Stomach (tissue), 8 donors: ENCODE measurements at regions not wholly inside any gene's neighbourhood (a gene's known extent, or its start where the extent isn't known, plus 50 kb on each side); places are given as distances from the start of the nearest gene placed in this dataset.

Experiments used
- DNase-seq, 2 donors: peaks; one replicate each; pipeline versions ENCODE4 v3.0.0 to v3.0.0-alpha.2; 2013 to 2019
- H3K27ac ChIP-seq, 5 donors: fragments of 200-600 bp in 4 of 5; sonication (generic) in 4 of 5; one replicate each; pipeline ENCODE4 v1.5.1; 2013 to 2019; ENCODE audit warnings: mild to moderate bottlenecking in 1 of 5, moderate library complexity in 1 of 5
- H3K27me3 ChIP-seq, 3 donors: fragments of 200-600 bp; sonication (generic); one replicate each; pipeline ENCODE4 v1.5.1; 2017 to 2019; ENCODE audit warnings: mixed run types in 1 of 3
- H3K36me3 ChIP-seq, 4 donors: fragments of 200-600 bp; sonication (generic); 1 replicate in 3 of 4; 2 replicates in 1 of 4; pipeline ENCODE4 v1.5.1; 2016 to 2019
- H3K4me1 ChIP-seq, 4 donors: fragments of 200-600 bp; sonication (generic); one replicate each; pipeline ENCODE4 v1.5.1; 2016 to 2019
- H3K4me3 ChIP-seq, 4 donors: fragments of 200-600 bp; sonication (generic) in 3 of 4; one replicate each; pipeline ENCODE4 v1.5.1; 2016 to 2019; ENCODE audit warnings: mild to moderate bottlenecking in 1 of 4
- H3K9me3 ChIP-seq, 4 donors: fragments of 200-600 bp; sonication (generic); one replicate each; pipeline ENCODE4 v1.5.1; 2016 to 2019
- EP300 ChIP-seq: sonication (generic); formaldehyde crosslinking; IDR thresholded peaks from one replicate; pipeline ENCODE4 v1.6.1; 2017; ENCODE audit warnings: antibody characterized with exemption
- POLR2A ChIP-seq, 4 donors: fragments of 450-650 bp; IDR thresholded peaks; one replicate each; pipeline ENCODE4 v1.6.1; 2016; ENCODE audit warnings: antibody characterized with exemption in 4 of 4, control low read depth in 2 of 4, mild to moderate bottlenecking in 1 of 4, moderate library complexity in 1 of 4
- POLR2AphosphoS5 ChIP-seq, 3 donors: sonication (generic); formaldehyde crosslinking; IDR thresholded peaks; one replicate each; pipeline ENCODE4 v1.6.1; 2016; ENCODE audit warnings: antibody characterized with exemption in 3 of 3
- WGBS, 5 donors: extraction: QIAGEN DNeasy Blood & Tissue Kit in 3 of 5; methylation state at CpG; one replicate each; pipeline versions ENCODE4 v1.1.5 to v1.1.7; 2013 to 2018; 5-methylcytosine and 5-hydroxymethylcytosine counted together
- intact Hi-C: fragments of 100-400 bp; cut with DNase I; formaldehyde crosslinking; loops from one replicate; pipeline ENCODE4 v1.15.1; 2023; ENCODE audit warnings: low total_unique reads
- TF ChIP-seq, protein P1 (sequence below), 7 experiments: fragments of 450-650 bp in 4 of 7; fragments of 200-600 bp in 3 of 7; sonication (generic) in 3 of 7; IDR thresholded peaks; one replicate each; pipeline ENCODE4 v1.5.1; 2016 to 2019; ENCODE audit warnings: antibody characterized with exemption in 7 of 7, control low read depth in 2 of 7, mild to moderate bottlenecking in 1 of 7
- donor health status: healthy with polysubstance abuse.
- donor health status: Bipolar disorder and iron deficiency.
- donor health status: healthy.

GRCh38 chr3:148344521-148344920 lies 353.2 kb upstream of the AGTR1 start:
- Histone ChIP-seq H3K27me3 (no peaks in the 10 kb centered on the region), H3K9me3 (peaks cover 0 to 7% (median 5%) of the 10 kb centered on the region in 4 donors), H3K4me1 (no peaks in the 10 kb centered on the region), H3K27ac (no peak overlapping the region), H3K36me3 (no peaks in the 10 kb centered on the region), H3K4me3 (no peak overlapping the region)
- no peak for DNase-seq
- TF ChIP-seq, protein P1, sequence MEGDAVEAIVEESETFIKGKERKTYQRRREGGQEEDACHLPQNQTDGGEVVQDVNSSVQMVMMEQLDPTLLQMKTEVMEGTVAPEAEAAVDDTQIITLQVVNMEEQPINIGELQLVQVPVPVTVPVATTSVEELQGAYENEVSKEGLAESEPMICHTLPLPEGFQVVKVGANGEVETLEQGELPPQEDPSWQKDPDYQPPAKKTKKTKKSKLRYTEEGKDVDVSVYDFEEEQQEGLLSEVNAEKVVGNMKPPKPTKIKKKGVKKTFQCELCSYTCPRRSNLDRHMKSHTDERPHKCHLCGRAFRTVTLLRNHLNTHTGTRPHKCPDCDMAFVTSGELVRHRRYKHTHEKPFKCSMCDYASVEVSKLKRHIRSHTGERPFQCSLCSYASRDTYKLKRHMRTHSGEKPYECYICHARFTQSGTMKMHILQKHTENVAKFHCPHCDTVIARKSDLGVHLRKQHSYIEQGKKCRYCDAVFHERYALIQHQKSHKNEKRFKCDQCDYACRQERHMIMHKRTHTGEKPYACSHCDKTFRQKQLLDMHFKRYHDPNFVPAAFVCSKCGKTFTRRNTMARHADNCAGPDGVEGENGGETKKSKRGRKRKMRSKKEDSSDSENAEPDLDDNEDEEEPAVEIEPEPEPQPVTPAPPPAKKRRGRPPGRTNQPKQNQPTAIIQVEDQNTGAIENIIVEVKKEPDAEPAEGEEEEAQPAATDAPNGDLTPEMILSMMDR (IDR thresholded peaks at IDR 0.05) = no peak
- TF ChIP-seq POLR2AphosphoS5 (IDR thresholded peaks at IDR 0.05) (no peak), EP300 (no peak), POLR2A (IDR thresholded peaks at IDR 0.05) (no peak)
- intact Hi-C loops = no loop called here
- WGBS, 5 donors = 57 to 83% (median 74%) methylated on average over 1 of the region's 1 CpG

DNA sequence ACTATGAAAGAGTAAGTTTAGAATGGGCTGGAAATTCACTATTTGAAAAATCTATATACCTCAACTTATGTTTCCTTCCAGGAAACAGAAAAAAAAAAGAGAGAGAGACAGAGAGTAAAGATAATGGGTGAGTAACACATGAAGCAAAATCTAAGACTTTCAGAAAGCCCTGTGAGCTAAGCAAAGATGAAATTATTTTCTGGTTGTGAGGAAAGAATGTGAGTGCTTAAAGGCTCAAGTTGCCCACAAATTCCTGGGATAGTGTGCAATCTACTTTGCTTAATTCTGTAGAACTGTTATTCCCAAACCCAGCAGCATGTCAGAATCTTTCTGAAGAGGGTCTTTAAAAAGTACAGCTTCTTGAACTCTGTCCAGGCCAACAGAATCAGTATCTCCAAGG lies 337.7 kb upstream of the AGTR1 start:
- Histone ChIP-seq H3K36me3 (no peaks in the 10 kb centered on the region), H3K27ac (no peak overlapping the region), H3K4me1 (no peaks in the 10 kb centered on the region), H3K4me3 (no peak overlapping the region), H3K9me3 (peaks cover 0 to 7% (median 0%) of the 10 kb centered on the region in 4 donors), H3K27me3 (no peaks in the 10 kb centered on the region)
- DNase-seq = no peak
- intact Hi-C loops = no loop called here
- TF ChIP-seq, protein P1 (IDR thresholded peaks at IDR 0.05) = no peak
- TF ChIP-seq POLR2A (IDR thresholded peaks at IDR 0.05) (no peak), POLR2AphosphoS5 (IDR thresholded peaks at IDR 0.05) (no peak), EP300 (no peak)

GRCh38 chr3:148366743-148367410 lies 330.8 kb upstream of the AGTR1 start:
- intact Hi-C loops = no loop called here
- no peaks in the 10 kb centered on the region for H3K4me1 ChIP-seq
- H3K36me3 ChIP-seq = no peaks in the 10 kb centered on the region
- TF ChIP-seq POLR2A (IDR thresholded peaks at IDR 0.05) (no peak), POLR2AphosphoS5 (IDR thresholded peaks at IDR 0.05) (no peak), EP300 (no peak)
- TF ChIP-seq, protein P1 (IDR thresholded peaks at IDR 0.05) = no peak
- DNase-seq = peak in 1 of 2 donors; percentile 20
- H3K9me3 ChIP-seq = peaks cover 0 to 7% (median 0%) of the 10 kb centered on the region in 4 donors
- no peak overlapping the region for H3K4me3 ChIP-seq
- no peaks in the 10 kb centered on the region for H3K27me3 ChIP-seq
- 70 to 79% (median 75%) methylated on average over 7 of the region's 7 CpGs for WGBS, 5 donors
- no peak overlapping the region for H3K27ac ChIP-seq

- no peak overlapping the region for H3K27ac ChIP-seq
- WGBS, 5 donors = 54 to 68% (median 59%) methylated on average over 1 of the region's 1 CpG
- no peaks in the 10 kb centered on the region for H3K27me3 ChIP-seq
- TF ChIP-seq POLR2A (IDR thresholded peaks at IDR 0.05) (no peak), POLR2AphosphoS5 (IDR thresholded peaks at IDR 0.05) (no peak), EP300 (no peak)
- TF ChIP-seq, protein P1 (IDR thresholded peaks at IDR 0.05) = no peak
- DNase-seq = no peak
- H3K9me3 ChIP-seq = peaks cover 0 to 7% (median 0%) of the 10 kb centered on the region in 4 donors
- no peak overlapping the region for H3K4me3 ChIP-seq
- intact Hi-C loops = no loop called here
- no peaks in the 10 kb centered on the region for H3K4me1 ChIP-seq
- no peaks in the 10 kb centered on the region for H3K36me3 ChIP-seq
Observed at GRCh38 chr3:148367756-148368155, 329.9 kb upstream of the AGTR1 start.
